Tibial nerve (tissue), 4 donors: ENCODE measurements at regions not wholly inside any gene's neighbourhood (a gene's known extent, or its start where the extent isn't known, plus 50 kb on each side); places are given as distances from the start of the nearest gene placed in this dataset.

Experiments
- DNase-seq, 2 donors: peaks; one replicate each; pipeline ENCODE4 v3.0.0-alpha.2; 2019; ENCODE audit warnings: low spot score in 2 of 2
- H3K27ac ChIP-seq, 4 donors: fragments of 200-600 bp; sonication (generic) in 3 of 4; one replicate each; pipeline ENCODE4 v1.5.1; 2017 to 2019; ENCODE audit warnings: mild to moderate bottlenecking in 1 of 4
- H3K27me3 ChIP-seq, 2 donors: fragments of 200-600 bp; sonication (generic) in 1 of 2; one replicate each; pipeline versions ENCODE4 v1.5.1 to v1.6.0; 2017 to 2019
- H3K36me3 ChIP-seq, 3 donors: fragments of 200-600 bp; sonication (generic); one replicate each; pipeline ENCODE4 v1.5.1; 2018 to 2019
- H3K4me1 ChIP-seq, 4 donors: fragments of 200-600 bp; sonication (generic) in 3 of 4; one replicate each; pipeline ENCODE4 v1.5.1; 2017 to 2019
- H3K4me3 ChIP-seq, 4 donors: fragments of 200-600 bp; sonication (generic) in 3 of 4; one replicate each; pipeline ENCODE4 v1.5.1; 2017 to 2019; ENCODE audit warnings: mild to moderate bottlenecking in 1 of 4, moderate library complexity in 1 of 4
- H3K9me3 ChIP-seq, 4 donors: fragments of 200-600 bp; sonication (generic) in 3 of 4; one replicate each; pipeline ENCODE4 v1.5.1; 2017 to 2019
- CTCF ChIP-seq, 5 experiments: fragments of 200-600 bp in 3 of 5; fragments of 450-650 bp in 2 of 5; sonication (generic) in 3 of 5; IDR thresholded peaks; one replicate each; pipeline ENCODE4 v1.5.1; 2016 to 2019; ENCODE audit warnings: antibody characterized with exemption in 5 of 5, mild to moderate bottlenecking in 3 of 5, moderate library complexity in 2 of 5
- EP300 ChIP-seq, 2 donors: sonication (generic); formaldehyde crosslinking; IDR thresholded peaks; one replicate each; pipeline ENCODE4 v1.6.1; 2017; ENCODE audit warnings: antibody characterized with exemption in 2 of 2, mild to moderate bottlenecking in 1 of 2
- POLR2A ChIP-seq, 2 donors: fragments of 450-650 bp; IDR thresholded peaks; one replicate each; pipeline ENCODE4 v1.6.1; 2017; ENCODE audit warnings: antibody characterized with exemption in 2 of 2, mild to moderate bottlenecking in 2 of 2, moderate library complexity in 2 of 2
- WGBS, 2 donors: methylation state at CpG; one replicate each; pipeline ENCODE4 v1.1.5; 2018; 5-methylcytosine and 5-hydroxymethylcytosine counted together

DNA sequence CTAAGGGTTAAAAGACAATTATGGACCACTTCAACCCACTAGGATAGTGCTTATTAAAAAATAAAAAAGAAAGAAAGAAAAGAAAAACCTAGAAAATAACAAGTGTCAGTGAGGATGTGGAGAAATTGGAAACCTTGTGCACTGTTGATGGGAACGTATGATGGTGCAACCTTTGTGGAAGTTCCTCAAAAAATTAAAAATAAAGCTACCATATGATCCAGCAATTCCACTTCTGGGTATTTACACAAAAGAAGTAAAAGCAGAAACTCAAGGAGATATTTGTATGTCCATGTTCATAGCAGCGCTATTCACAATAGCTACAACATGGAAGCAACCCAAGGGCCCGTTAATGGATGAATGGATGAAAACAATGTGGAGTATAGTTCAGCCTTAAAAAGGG is 115.2 kb upstream of the ATP1A1 start:
- H3K4me1 ChIP-seq, result no peaks in the 10 kb centered on the region
- H3K36me3 ChIP-seq, result no peaks in the 10 kb centered on the region
- no peaks in the 10 kb centered on the region for H3K27me3 ChIP-seq
- no peak overlapping the region for H3K4me3 ChIP-seq
- H3K27ac ChIP-seq, result no peak overlapping the region
- TF ChIP-seq EP300 (IDR thresholded peaks at IDR 0.05) (no peak), CTCF (IDR thresholded peaks at IDR 0.05) (no peak), POLR2A (IDR thresholded peaks at IDR 0.05) (no peak)
- H3K9me3 ChIP-seq, result no peaks in the 10 kb centered on the region
- WGBS, 2 donors, result 89 to 92% methylated on average over 3 of the region's 3 CpGs
- DNase-seq, result no peak

GRCh38 chr1:116258668-116259419 is 114.2 kb upstream of the ATP1A1 start:
- WGBS, 2 donors, result 83 to 84% methylated on average over 5 of the region's 5 CpGs
- no peaks in the 10 kb centered on the region for H3K9me3 ChIP-seq
- no peaks in the 10 kb centered on the region for H3K4me1 ChIP-seq
- no peak overlapping the region for H3K27ac ChIP-seq
- no peak overlapping the region for H3K4me3 ChIP-seq
- H3K27me3 ChIP-seq, result no peaks in the 10 kb centered on the region
- H3K36me3 ChIP-seq, result no peaks in the 10 kb centered on the region
- no peak for TF ChIP-seq CTCF (IDR thresholded peaks at IDR 0.05)
- TF ChIP-seq POLR2A (IDR thresholded peaks at IDR 0.05), result no peak
- no peak for DNase-seq

- TF ChIP-seq CTCF (IDR thresholded peaks at IDR 0.05), result no peak
- no peak for TF ChIP-seq EP300 (IDR thresholded peaks at IDR 0.05)
- no peak for TF ChIP-seq POLR2A (IDR thresholded peaks at IDR 0.05)
- no peaks in the 10 kb centered on the region for H3K4me1 ChIP-seq
- DNase-seq, result no peak
- 80 to 82% methylated on average over 2 of the region's 2 CpGs for whole genome bisulfite sequencing, 2 donors
- no peaks in the 10 kb centered on the region for H3K9me3 ChIP-seq
- H3K4me3 ChIP-seq, result no peak overlapping the region
- no peaks in the 10 kb centered on the region for H3K27me3 ChIP-seq
- no peaks in the 10 kb centered on the region for H3K36me3 ChIP-seq
- H3K27ac ChIP-seq, result no peak overlapping the region
These were observed 113.4 kb upstream of the ATP1A1 start for GRCh38 chr1:116259663-116260062.

DNA sequence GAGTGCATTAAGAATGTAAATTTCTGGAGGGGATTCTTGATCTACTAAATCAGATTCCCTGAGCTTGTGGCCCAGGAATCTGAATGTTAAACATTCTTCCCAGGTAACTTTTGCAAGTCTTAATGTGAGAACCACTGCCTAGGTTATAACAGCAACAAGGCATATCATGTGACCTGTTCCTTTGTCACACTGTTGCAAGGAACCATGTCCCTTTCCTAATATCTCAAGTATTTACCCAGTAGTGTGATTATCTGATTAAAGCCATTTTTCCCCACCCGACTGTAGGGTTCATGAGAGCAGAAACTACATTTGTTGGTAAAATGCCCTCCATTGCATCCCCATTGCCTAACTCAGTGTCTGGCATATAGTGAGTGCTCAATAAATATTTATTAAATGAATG is 112.9 kb upstream of the ATP1A1 start:
- no peak for DNase-seq
- WGBS, 2 donors, result 73 to 94% methylated on average over 1 of the region's 1 CpG
- no peak overlapping the region for H3K4me3 ChIP-seq
- no peaks in the 10 kb centered on the region for H3K36me3 ChIP-seq
- H3K9me3 ChIP-seq, result no peaks in the 10 kb centered on the region
- H3K4me1 ChIP-seq, result no peaks in the 10 kb centered on the region
- no peak overlapping the region for H3K27ac ChIP-seq
- H3K27me3 ChIP-seq, result no peaks in the 10 kb centered on the region
- TF ChIP-seq CTCF (IDR thresholded peaks at IDR 0.05), result no peak
- TF ChIP-seq EP300 (IDR thresholded peaks at IDR 0.05), result no peak
- TF ChIP-seq POLR2A (IDR thresholded peaks at IDR 0.05), result no peak

DNA sequence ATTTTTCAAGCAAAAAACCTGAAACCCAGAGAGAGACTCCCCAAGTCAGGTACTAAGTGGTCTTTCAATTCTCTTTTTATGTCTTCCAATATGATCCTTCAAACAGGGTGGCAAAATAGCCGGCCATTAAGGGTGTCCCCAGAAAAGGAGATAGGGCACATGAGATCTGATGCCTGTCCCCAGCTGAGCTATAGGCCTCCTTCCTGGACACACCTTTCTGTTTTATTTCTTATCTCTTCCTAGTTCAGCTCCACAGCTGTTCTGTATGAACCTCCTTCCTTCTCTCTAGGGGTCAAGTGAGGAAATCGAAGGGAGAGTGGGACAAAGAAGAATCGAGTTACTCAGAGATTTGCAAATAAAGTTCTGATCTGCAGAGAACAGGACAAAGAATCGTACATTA is 112.4 kb upstream of the ATP1A1 start:
- H3K4me1 ChIP-seq, result no peaks in the 10 kb centered on the region
- H3K9me3 ChIP-seq, result no peaks in the 10 kb centered on the region
- 58 to 67% methylated on average over 4 of the region's 4 CpGs for WGBS, 2 donors
- H3K36me3 ChIP-seq, result no peaks in the 10 kb centered on the region
- DNase-seq, result no peak
- H3K4me3 ChIP-seq, result no peak overlapping the region
- no peak overlapping the region for H3K27ac ChIP-seq
- no peak for TF ChIP-seq POLR2A (IDR thresholded peaks at IDR 0.05)
- no peak for TF ChIP-seq EP300 (IDR thresholded peaks at IDR 0.05)
- no peak for TF ChIP-seq CTCF (IDR thresholded peaks at IDR 0.05)
- H3K27me3 ChIP-seq, result no peaks in the 10 kb centered on the region
